NCI-H2107 (cell line): ENCODE measurements at regions not wholly inside any gene's neighbourhood (a gene's known extent, or its start where the extent isn't known, plus 50 kb on each side); places are given as distances from the start of the nearest gene placed in this dataset.

ENCODE experiments used
- DNase-seq: peaks from one replicate; lab custom pipeline; 2025; lab: John Stamatoyannopoulos, UW

GRCh38 chr13:50712881-50713280, 130.6 kb downstream of the DLEU7 start:
- DNase-seq = no peak

DNA sequence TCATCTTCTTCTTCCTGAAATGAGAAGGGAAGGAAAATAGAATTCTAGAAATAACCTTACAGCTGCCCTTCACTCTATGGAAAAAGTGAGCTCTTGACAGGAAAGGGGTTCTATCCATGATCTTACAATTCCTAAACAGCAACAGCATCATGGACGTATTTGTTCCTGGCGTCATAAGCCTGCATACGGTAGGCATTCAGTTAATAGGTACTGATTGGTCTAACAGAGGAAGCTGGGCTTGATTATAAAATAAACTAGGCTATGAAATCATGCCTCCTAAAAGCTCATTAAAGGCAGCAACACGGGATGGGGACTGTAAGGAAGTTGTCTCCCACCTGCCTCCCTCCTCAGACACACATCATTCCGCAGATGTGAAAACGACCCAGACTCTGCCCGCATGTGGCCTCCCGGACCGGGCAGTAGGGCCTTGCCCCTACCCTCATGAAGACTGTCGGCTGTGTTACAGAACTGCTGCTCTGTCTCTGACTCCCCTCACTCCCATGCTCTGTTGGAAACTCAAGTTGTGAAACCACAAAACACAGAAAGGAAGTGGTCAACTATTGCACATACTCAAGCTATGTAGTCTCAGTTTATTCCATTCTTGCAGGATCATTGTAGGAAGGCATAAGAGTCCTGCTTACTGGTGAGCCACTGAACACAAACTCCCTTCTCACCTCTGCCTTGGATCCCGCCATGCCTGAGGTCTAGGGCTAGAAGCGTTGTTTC, 129.8 kb downstream of the DLEU7 start:
- DNase-seq = no peak

- DNase-seq = no peak
These were observed 128.6 kb downstream of the DLEU7 start for GRCh38 chr13:50714891-50715290.

GRCh38 chr13:50715402-50716146, 127.9 kb downstream of the DLEU7 start:
- no peak for DNase-seq

GRCh38 chr13:50720861-50721671, 122.4 kb downstream of the DLEU7 start:
- DNase-seq = no peak

GRCh38 chr13:50721672-50721992, 121.9 kb downstream of the DLEU7 start:
- no peak for DNase-seq

GRCh38 chr13:50722440-50723125, 120.9 kb downstream of the DLEU7 start:
- DNase-seq = no peak

DNA sequence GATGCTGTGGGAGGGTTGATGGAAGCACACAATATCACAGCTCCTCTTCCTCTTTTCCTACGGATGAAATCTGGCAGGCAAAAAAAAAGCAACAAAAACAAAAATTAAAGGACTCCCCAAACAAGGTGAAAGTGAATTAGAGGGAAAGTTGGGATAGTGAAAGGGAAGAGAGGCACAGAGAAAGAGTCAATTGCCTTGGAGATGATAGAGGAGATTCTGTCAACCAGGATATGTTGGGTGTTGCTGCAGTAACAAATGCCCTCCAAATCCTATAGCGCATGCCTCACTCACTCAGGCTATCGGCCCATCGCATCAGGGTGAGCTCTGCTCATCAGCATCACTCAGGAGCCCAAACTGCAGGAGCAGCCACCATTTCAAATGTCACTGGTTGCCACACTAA, 119.1 kb downstream of the DLEU7 start:
- no peak for DNase-seq

DNA sequence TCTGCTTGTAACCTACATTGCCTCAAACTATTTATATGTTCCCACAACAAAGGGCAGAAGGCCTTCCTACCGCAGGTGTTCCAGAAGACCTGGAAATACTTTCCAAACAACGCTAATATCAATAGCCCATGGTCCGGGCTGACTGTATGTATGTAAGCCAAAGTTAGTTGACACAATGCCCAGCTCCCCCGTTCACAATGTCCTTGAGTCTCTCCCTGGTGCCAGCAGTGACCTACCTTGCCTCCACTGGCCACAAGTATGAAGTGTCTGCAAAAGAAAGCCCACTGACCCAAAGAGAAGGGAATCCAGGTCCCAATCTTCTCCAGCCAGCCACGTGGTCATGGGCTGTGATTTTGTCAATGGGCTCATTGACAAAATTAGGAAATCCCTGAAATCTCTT, 118.6 kb downstream of the DLEU7 start:
- DNase-seq = no peak

GRCh38 chr13:50726164-50726563, 117.3 kb downstream of the DLEU7 start:
- no peak for DNase-seq

GRCh38 chr13:50729177-50729576, 114.3 kb downstream of the DLEU7 start:
- DNase-seq = no peak

- DNase-seq = no peak
These were observed 112.8 kb downstream of the DLEU7 start for GRCh38 chr13:50730496-50731351.

GRCh38 chr13:50731400-50731799, 112.1 kb downstream of the DLEU7 start:
- no peak for DNase-seq

GRCh38 chr13:50732712-50733111, 110.8 kb downstream of the DLEU7 start:
- DNase-seq = no peak

DNA sequence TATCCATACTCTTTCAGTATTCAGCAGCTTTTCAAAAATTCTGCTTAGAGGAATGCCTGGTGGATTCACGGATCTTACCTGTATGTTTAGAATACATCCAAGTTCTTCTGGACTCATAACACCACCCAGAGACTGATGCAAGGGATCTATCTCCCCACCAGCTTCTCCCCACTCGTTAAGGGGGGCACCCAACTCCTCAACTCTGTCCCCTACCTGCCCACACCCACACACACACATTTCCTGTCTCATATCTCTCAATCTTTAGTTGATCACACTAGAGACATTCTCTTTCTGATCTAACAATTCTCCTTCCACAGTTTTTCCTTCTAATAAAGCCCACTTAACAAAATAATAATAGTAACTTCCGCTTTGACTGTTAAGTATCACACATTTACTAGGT, 110.1 kb downstream of the DLEU7 start:
- DNase-seq = no peak

DNA sequence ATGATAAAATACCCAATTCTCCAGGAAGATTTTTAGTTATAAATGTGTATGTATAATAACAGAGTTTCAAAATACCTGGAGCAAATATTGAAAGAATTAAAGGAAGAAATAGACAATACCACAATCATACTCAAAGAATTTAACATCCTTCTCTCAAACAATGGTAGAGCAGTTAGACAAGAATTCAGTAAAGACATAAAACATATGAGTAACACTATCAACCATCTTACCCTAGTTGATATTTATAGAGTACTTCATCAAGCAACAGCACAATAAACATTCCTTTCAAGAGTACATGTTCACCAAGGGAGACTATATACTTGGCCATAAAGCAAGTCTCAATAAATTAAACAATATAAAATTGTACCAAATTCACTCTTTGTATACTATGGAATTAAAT, 108.4 kb downstream of the DLEU7 start:
- no peak for DNase-seq

DNA sequence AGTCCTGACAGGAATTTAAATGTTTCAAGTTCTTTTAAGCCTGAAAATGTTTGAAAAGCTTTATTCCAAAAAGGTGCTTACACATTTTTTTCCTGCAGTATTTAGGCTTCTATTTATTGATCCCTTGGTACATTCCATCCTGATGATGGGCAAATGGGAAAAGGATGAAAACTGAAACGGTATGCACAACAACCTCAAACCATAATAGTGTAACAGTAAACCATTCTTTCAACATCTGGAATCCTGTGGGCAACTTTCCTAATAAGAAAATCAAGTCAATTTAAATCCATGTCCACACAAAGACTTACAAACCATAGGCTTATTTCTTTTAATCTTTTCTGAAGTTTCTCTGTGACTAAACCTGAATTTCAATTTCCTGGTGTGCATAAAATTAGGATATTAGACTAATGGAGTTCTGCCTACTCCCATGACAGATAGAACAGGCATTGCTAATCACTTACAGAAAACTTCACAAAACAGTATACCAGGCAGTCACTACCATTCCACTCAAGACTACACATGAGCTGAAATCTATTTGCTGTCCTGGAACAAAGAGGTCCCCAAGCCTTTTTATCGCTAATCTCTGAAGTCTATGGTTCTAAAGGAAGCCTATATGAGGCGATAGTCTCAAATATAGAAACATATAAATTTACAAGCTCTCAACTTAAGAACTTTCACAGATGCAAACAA, 103.3 kb downstream of the DLEU7 start:
- DNase-seq = no peak

GRCh38 chr13:50742353-50742752, 101.1 kb downstream of the DLEU7 start:
- DNase-seq = no peak

DNA sequence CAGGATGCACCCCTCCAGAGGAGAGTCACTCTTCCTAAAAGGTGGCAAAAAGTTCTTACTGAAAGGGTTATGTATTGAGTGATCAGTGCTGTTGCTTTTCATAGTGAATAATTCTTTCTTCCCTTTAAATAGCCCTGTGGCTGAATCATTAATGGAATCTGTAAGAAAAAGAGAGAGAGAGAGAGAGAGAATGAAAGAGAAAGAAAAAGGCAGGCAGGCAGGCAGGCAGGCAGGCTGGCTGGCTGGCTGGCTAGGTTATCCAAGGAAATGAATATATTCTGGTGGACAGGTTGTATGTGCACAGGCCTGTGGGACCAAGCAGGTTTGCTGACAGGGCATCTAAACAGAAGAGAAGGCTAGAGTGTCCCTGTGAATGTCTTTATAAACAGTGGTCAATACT, 100.5 kb downstream of the DLEU7 start:
- no peak for DNase-seq

DNA sequence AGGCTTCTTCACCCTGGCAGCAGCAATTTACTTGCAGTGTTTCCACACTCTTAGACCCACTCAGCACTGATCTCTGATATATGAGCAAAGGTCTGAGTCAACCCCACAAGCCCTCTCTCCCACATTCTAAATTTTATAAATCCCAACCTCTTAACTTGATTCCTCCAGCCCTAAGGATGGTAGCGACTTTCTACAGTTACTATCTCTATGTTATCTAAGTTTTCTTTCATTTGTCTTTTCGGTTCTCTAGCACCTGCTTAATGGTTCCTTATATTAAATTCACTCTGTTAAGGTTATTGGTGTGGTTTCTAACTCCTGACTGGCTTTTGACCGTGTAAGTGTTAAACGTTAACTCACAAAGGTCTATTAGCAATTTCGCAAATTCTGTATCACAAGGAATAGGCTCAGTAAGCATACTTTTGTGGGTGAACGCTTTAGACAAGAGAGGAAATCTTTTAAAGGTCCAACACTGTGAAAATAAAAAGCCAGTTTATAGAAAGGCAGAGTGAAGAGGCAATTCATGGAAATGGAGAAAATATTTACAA, 99.3 kb downstream of the DLEU7 start:
- no peak for DNase-seq
